GM12878 (cell line): ENCODE measurements at regions not wholly inside any gene's neighbourhood (a gene's known extent, or its start where the extent isn't known, plus 50 kb on each side); places are given as distances from the start of the nearest gene placed in this dataset.

ENCODE experiments used
- ATAC-seq: fragments of 200-7000 bp; cut with Tn5 transposase; 3 replicates; pipeline ENCODE4 v1.9.1; 2020; ENCODE audit warnings: mild to moderate bottlenecking, moderate library complexity
- BruUV-seq: library from RNA; stranded (reverse); fragments of 400-500 nt; replicated peaks from 2 replicates; lab custom pipeline; 2021; lab: Mats Ljungman, UMichigan
- CTCF ChIA-PET: fragments of 300-600 bp; sonication (Branson Sonifier 250); formaldehyde crosslinking; extraction: SDS; loops from one replicate; lab custom pipeline; 2021; ENCODE audit warnings: inconsistent platforms; lab: Yijun Ruan, JAX
- POLR2A ChIA-PET: fragments of 350-600 bp; formaldehyde crosslinking; extraction: SDS; loops from one replicate; lab custom pipeline; 2021; ENCODE audit warnings: inconsistent platforms; lab: Charles Lee
- RAD21 ChIA-PET: fragments of 300-600 bp; sonication (Branson Sonifier 250); formaldehyde crosslinking; loops from one replicate; lab custom pipeline; 2023; ENCODE audit warnings: antibody characterized with exemption; ENCODE audit not compliant: unreplicated experiment; lab: Charles Lee
- SMC1A ChIA-PET: fragments of 300-600 bp; sonication (Branson Sonifier 250); formaldehyde crosslinking; loops from one replicate; lab custom pipeline; 2023; ENCODE audit not compliant: unreplicated experiment, uncharacterized antibody; lab: Charles Lee
- DNase-seq: peaks from one replicate; pipeline ENCODE4 v3.0.0-alpha.2; 2011; ENCODE audit warnings: low read depth, low spot score
- FAIRE-seq: peaks from 3 replicates; lab custom pipeline; 2011; peaks lifted over from hg19 to GRCh38; lab: Jason Lieb, UNC
- H2AFZ ChIP-seq: 2 replicates; pipeline ENCODE4 v1.6.0; 2011; ENCODE audit warnings: low read depth, low read length, control low read depth; ENCODE audit not compliant: control insufficient read depth
- H3K27ac ChIP-seq: 2 replicates; pipeline ENCODE4 v1.5.1; 2011; ENCODE audit warnings: control low read depth; ENCODE audit not compliant: control insufficient read depth, insufficient read depth
- H3K27me3 ChIP-seq, 2 experiments: replicated peaks in 1 of 2; 2 replicates each; pipeline versions ENCODE4 v1.6.0 to v1.6.1; 2011; ENCODE audit warnings: low read length in 1 of 2; ENCODE audit not compliant: control insufficient read depth in 2 of 2, insufficient read depth in 2 of 2
- H3K36me3 ChIP-seq, 2 experiments: 2 replicates each; pipeline ENCODE4 v1.5.1; 2011; ENCODE audit warnings: low read length in 1 of 2; ENCODE audit not compliant: control insufficient read depth in 2 of 2, insufficient read depth in 2 of 2
- H3K4me1 ChIP-seq: 2 replicates; pipeline ENCODE4 v1.6.1; 2011; ENCODE audit warnings: mild to moderate bottlenecking, low read length, moderate library complexity, mixed read lengths; ENCODE audit not compliant: control insufficient read depth, insufficient read depth
- H3K4me2 ChIP-seq: 2 replicates; pipeline ENCODE4 v1.6.0; 2011; ENCODE audit warnings: control low read depth; ENCODE audit not compliant: control insufficient read depth, insufficient read depth
- H3K4me3 ChIP-seq: fragments of 200-600 bp; sonication (generic); 2 replicates; pipeline ENCODE4 v1.5.1; 2016
- H3K79me2 ChIP-seq: 2 replicates; pipeline ENCODE4 v1.6.0; 2011; ENCODE audit warnings: low read length; ENCODE audit not compliant: control insufficient read depth, insufficient read depth
- H3K9ac ChIP-seq: 2 replicates; pipeline ENCODE4 v1.8.0; 2011; ENCODE audit warnings: low read length, control low read depth, mixed read lengths; ENCODE audit not compliant: control insufficient read depth, insufficient read depth
- H3K9me3 ChIP-seq: replicated peaks from 3 replicates; pipeline ENCODE4 v1.5.1; 2011; ENCODE audit warnings: mild to moderate bottlenecking, low read length; ENCODE audit not compliant: control insufficient read depth, insufficient read depth
- H4K20me1 ChIP-seq: 2 replicates; pipeline ENCODE4 v1.6.0; 2011; ENCODE audit not compliant: control insufficient read depth, insufficient read depth
- CEBPZ ChIP-seq: fragments of 150-350 bp; IDR thresholded peaks from 2 replicates; pipeline ENCODE4 v1.6.1; 2016; ENCODE audit warnings: low read depth, low read length
- E4F1 ChIP-seq: fragments of 450-650 bp; IDR thresholded peaks from 2 replicates; pipeline ENCODE4 v1.6.1; 2018; ENCODE audit warnings: borderline replicate concordance, mild to moderate bottlenecking; ENCODE audit not compliant: partially characterized antibody
- FOXM1 ChIP-seq: IDR thresholded peaks from 2 replicates; pipeline ENCODE4 v1.6.1; 2012; ENCODE audit warnings: low read depth, mild to moderate bottlenecking, inconsistent platforms, low read length, moderate library complexity
- HDGF ChIP-seq: fragments of 450-650 bp; IDR thresholded peaks from 2 replicates; pipeline ENCODE4 v1.6.1; 2016; ENCODE audit warnings: antibody characterized with exemption
- KLF5 ChIP-seq: fragments of 450-650 bp; IDR thresholded peaks from 2 replicates; pipeline ENCODE4 v1.6.1; 2014; ENCODE audit warnings: mild to moderate bottlenecking; ENCODE audit not compliant: partially characterized antibody
- LARP7 ChIP-seq: fragments of 450-650 bp; IDR thresholded peaks from 2 replicates; pipeline ENCODE4 v1.6.1; 2017; ENCODE audit warnings: mild to moderate bottlenecking
- NFIC ChIP-seq: IDR thresholded peaks from 2 replicates; pipeline ENCODE4 v1.6.1; 2012; ENCODE audit warnings: low read depth, mild to moderate bottlenecking, inconsistent platforms, low read length, moderate library complexity
- SIX5 ChIP-seq: IDR thresholded peaks from 2 replicates; pipeline ENCODE4 v1.6.1; 2011; ENCODE audit warnings: mild to moderate bottlenecking, low read depth, low read length, moderate library complexity; ENCODE audit not compliant: severe bottlenecking
- TARDBP ChIP-seq: IDR thresholded peaks from 2 replicates; pipeline ENCODE4 v1.6.1; 2016; ENCODE audit warnings: borderline replicate concordance
- TCF7 ChIP-seq: IDR thresholded peaks from 2 replicates; pipeline ENCODE4 v1.6.1; 2014; ENCODE audit warnings: antibody characterized with exemption, borderline replicate concordance
- WRNIP1 ChIP-seq: IDR thresholded peaks from 2 replicates; pipeline ENCODE4 v1.6.1; 2011; ENCODE audit warnings: low read depth, low read length, improper control_type of control experiment, borderline replicate concordance
- WGBS: methylation state at CpG from one replicate; pipeline ENCODE4 v1.1.6; 2016; ENCODE audit warnings: low lambda C conversion rate; ENCODE audit not compliant: insufficient replicate concordance, insufficient coverage; ENCODE audit errors: missing lambda C conversion rate; 5-methylcytosine and 5-hydroxymethylcytosine counted together
- in situ Hi-C: fragments of 300-500 bp; cut with MboI; formaldehyde crosslinking; loops from 9 replicates; pipeline ENCODE4 v1.14.3; 2018; ENCODE audit warnings: mixed read lengths
- intact Hi-C: fragments of 100-400 bp; cut with micrococcal nuclease; formaldehyde crosslinking; loops from one replicate; pipeline ENCODE4 v1.14.2; 2022; ENCODE audit not compliant: unreplicated experiment

- no peak overlapping the region for H2AFZ ChIP-seq
- no peak for TF ChIP-seq TARDBP
- no peak for TF ChIP-seq WRNIP1
- TF ChIP-seq HDGF, result no peak
- no peak for TF ChIP-seq NFIC
- no peak for TF ChIP-seq SIX5
- H3K4me3 ChIP-seq, result no peak overlapping the region
- H3K9ac ChIP-seq, result no peak overlapping the region
- DNase-seq (no peak), FAIRE-seq (no peak), ATAC-seq (no peak)
- H3K4me1 ChIP-seq, result no peaks in the 10 kb centered on the region
- H4K20me1 ChIP-seq, result no peaks in the 10 kb centered on the region
- intact Hi-C loops (no loop called here), in situ Hi-C loops (no loop called here)
- no peak overlapping the region for H3K4me2 ChIP-seq
- ChIA-PET POLR2A (interaction anchor here (0.6 kb wide), 1 partner anchor 12 kb away, joined by 4 read pairs; no protein-coding TSS in a partner anchor), SMC1A (interaction anchor here (0.7 kb wide), 1 partner anchor 35 kb away, joined by 3 read pairs; no protein-coding TSS in a partner anchor), RAD21 (no interaction called here), CTCF (no interaction called here)
- H3K27me3 ChIP-seq, result no peaks in the 10 kb centered on the region
- no peaks in the 10 kb centered on the region for H3K79me2 ChIP-seq
- BruUV-seq, result no TSS peak
- 24% methylated on average over 14 of the region's 14 CpGs for WGBS
- H3K9me3 ChIP-seq, result no peaks in the 10 kb centered on the region; the same call in 2 of the 3 replicates
- H3K36me3 ChIP-seq, result no peaks in the 10 kb centered on the region
- no peak overlapping the region for H3K27ac ChIP-seq
Measured at GRCh38 chr15:96170979-96171739, 159.3 kb upstream of the NR2F2 start.

- H3K79me2 ChIP-seq, result no peaks in the 10 kb centered on the region
- no peaks in the 10 kb centered on the region; the same call in 1 of the 3 replicates for H3K9me3 ChIP-seq
- ChIA-PET CTCF (no interaction called here), RAD21 (no interaction called here), POLR2A (interaction anchor here (0.6 kb wide), 1 partner anchor 13 kb away, joined by 4 read pairs; no protein-coding TSS in a partner anchor), SMC1A (no interaction called here)
- no peak for DNase-seq
- H3K4me2 ChIP-seq, result no peak overlapping the region
- H3K27ac ChIP-seq, result no peak overlapping the region
- ATAC-seq, result no peak
- H3K4me3 ChIP-seq, result no peak overlapping the region
- H3K9ac ChIP-seq, result no peak overlapping the region
- no peaks in the 10 kb centered on the region for H3K27me3 ChIP-seq
- H4K20me1 ChIP-seq, result no peaks in the 10 kb centered on the region
- no peak overlapping the region for H2AFZ ChIP-seq
- no peaks in the 10 kb centered on the region for H3K36me3 ChIP-seq
- FAIRE-seq, result no peak
- in situ Hi-C loops, result no loop called here
- no peaks in the 10 kb centered on the region for H3K4me1 ChIP-seq
- no TSS peak for BruUV-seq
- intact Hi-C loops, result no loop called here
- WGBS, result 3% methylated on average over 5 of the region's 5 CpGs
- no peak for TF ChIP-seq E4F1
- no peak for TF ChIP-seq CEBPZ
- TF ChIP-seq KLF5, result no peak
- no peak for TF ChIP-seq TCF7
- TF ChIP-seq FOXM1, result no peak
- TF ChIP-seq LARP7, result no peak
Measured at GRCh38 chr15:96171853-96172296, 158.6 kb upstream of the NR2F2 start.
